Breast epithelium (tissue), 4 donors: ENCODE measurements at regions not wholly inside any gene's neighbourhood (a gene's known extent, or its start where the extent isn't known, plus 50 kb on each side); places are given as distances from the start of the nearest gene placed in this dataset.

ENCODE experiments used
- DNase-seq, 2 donors: peaks; one replicate each; pipeline ENCODE4 v3.0.0-alpha.2; 2019; ENCODE audit warnings: low spot score in 2 of 2
- H3K27ac ChIP-seq, 2 donors: fragments of 200-600 bp; sonication (generic) in 1 of 2; one replicate each; pipeline ENCODE4 v1.5.1; 2016 to 2019; ENCODE audit warnings: mild to moderate bottlenecking in 1 of 2
- H3K27me3 ChIP-seq, 2 donors: fragments of 200-600 bp; sonication (generic) in 1 of 2; one replicate each; pipeline versions ENCODE4 v1.5.1 to v1.6.0; 2017 to 2019; ENCODE audit warnings: control low read depth in 1 of 2, mild to moderate bottlenecking in 1 of 2
- H3K36me3 ChIP-seq: fragments of 200-600 bp; one replicate; pipeline ENCODE4 v1.5.1; 2019
- H3K4me1 ChIP-seq, 2 donors: fragments of 200-600 bp; sonication (generic); one replicate each; pipeline ENCODE4 v1.5.1; 2016 to 2019; ENCODE audit warnings: control low read depth in 1 of 2
- H3K4me3 ChIP-seq, 3 donors: fragments of 200-600 bp; sonication (generic); 1 replicate in 2 of 3; 2 replicates in 1 of 3; pipeline ENCODE4 v1.5.1; 2016 to 2019; ENCODE audit warnings: mild to moderate bottlenecking in 3 of 3, moderate library complexity in 2 of 3
- H3K9me3 ChIP-seq, 2 donors: fragments of 200-600 bp; sonication (generic) in 1 of 2; one replicate each; pipeline ENCODE4 v1.5.1; 2016 to 2019; ENCODE audit warnings: control low read depth in 1 of 2
- CTCF ChIP-seq, 3 donors: fragments of 450-650 bp; IDR thresholded peaks; one replicate each; pipeline ENCODE4 v1.5.1; 2016 to 2017; ENCODE audit warnings: antibody characterized with exemption in 3 of 3, mild to moderate bottlenecking in 3 of 3, moderate library complexity in 3 of 3
- POLR2A ChIP-seq: fragments of 450-650 bp; IDR thresholded peaks from one replicate; pipeline ENCODE4 v1.6.1; 2016; ENCODE audit warnings: antibody characterized with exemption, mild to moderate bottlenecking, moderate library complexity
- POLR2AphosphoS5 ChIP-seq, 3 donors: sonication (generic); formaldehyde crosslinking; IDR thresholded peaks; one replicate each; pipeline ENCODE4 v1.6.1; 2017; ENCODE audit warnings: antibody characterized with exemption in 3 of 3
- intact Hi-C: fragments of 100-400 bp; cut with DNase I; formaldehyde crosslinking; loops from one replicate; pipeline ENCODE4 v1.15.1; 2023; ENCODE audit warnings: low total_unique reads

- no peaks in the 10 kb centered on the region for H3K27me3 ChIP-seq
- no peak overlapping the region for H3K4me3 ChIP-seq
- no peak for TF ChIP-seq POLR2A
- TF ChIP-seq POLR2AphosphoS5 (IDR thresholded peaks at IDR 0.05) = no peak
- TF ChIP-seq CTCF (IDR thresholded peaks at IDR 0.05) = no peak
- DNase-seq = no peak
- intact Hi-C loops = no loop called here
- no peaks in the 10 kb centered on the region for H3K9me3 ChIP-seq
- no peaks in the 10 kb centered on the region for H3K36me3 ChIP-seq
- H3K27ac ChIP-seq = no peak overlapping the region
- no peaks in the 10 kb centered on the region for H3K4me1 ChIP-seq
Measured at GRCh38 chr2:66839551-66840320, 404.8 kb downstream of the MEIS1 start.

- Histone ChIP-seq H3K4me1 (no peaks in the 10 kb centered on the region), H3K36me3 (no peaks in the 10 kb centered on the region), H3K9me3 (no peaks in the 10 kb centered on the region), H3K27me3 (no peaks in the 10 kb centered on the region), H3K4me3 (no peak overlapping the region), H3K27ac (no peak overlapping the region)
- intact Hi-C loops = no loop called here
- DNase-seq = no peak
- TF ChIP-seq POLR2AphosphoS5 (IDR thresholded peaks at IDR 0.05) (no peak), POLR2A (no peak), CTCF (IDR thresholded peaks at IDR 0.05) (no peak)
Measured at GRCh38 chr2:66840321-66841002, 405.5 kb downstream of the MEIS1 start.

- TF ChIP-seq POLR2AphosphoS5 (IDR thresholded peaks at IDR 0.05) (no peak), CTCF (IDR thresholded peaks at IDR 0.05) (no peak), POLR2A (no peak)
- no peak overlapping the region for H3K27ac ChIP-seq
- no peaks in the 10 kb centered on the region for H3K9me3 ChIP-seq
- intact Hi-C loops = no loop called here
- no peaks in the 10 kb centered on the region for H3K36me3 ChIP-seq
- no peaks in the 10 kb centered on the region for H3K4me1 ChIP-seq
- H3K4me3 ChIP-seq = no peak overlapping the region
- no peaks in the 10 kb centered on the region for H3K27me3 ChIP-seq
- DNase-seq = no peak
Measured at GRCh38 chr2:66843847-66844246, 408.9 kb downstream of the MEIS1 start.

GRCh38 chr2:66845307-66845706 is 410.4 kb downstream of the MEIS1 start:
- no peaks in the 10 kb centered on the region for H3K9me3 ChIP-seq
- no peaks in the 10 kb centered on the region for H3K36me3 ChIP-seq
- H3K27me3 ChIP-seq = no peaks in the 10 kb centered on the region
- no peak for TF ChIP-seq CTCF (IDR thresholded peaks at IDR 0.05)
- no peak for TF ChIP-seq POLR2A
- no peak for TF ChIP-seq POLR2AphosphoS5 (IDR thresholded peaks at IDR 0.05)
- H3K27ac ChIP-seq = no peak overlapping the region
- no peaks in the 10 kb centered on the region for H3K4me1 ChIP-seq
- no peak for DNase-seq
- intact Hi-C loops = no loop called here
- H3K4me3 ChIP-seq = no peak overlapping the region

- no peaks in the 10 kb centered on the region for H3K27me3 ChIP-seq
- DNase-seq = no peak
- no peaks in the 10 kb centered on the region for H3K9me3 ChIP-seq
- intact Hi-C loops = no loop called here
- no peak overlapping the region for H3K27ac ChIP-seq
- H3K36me3 ChIP-seq = no peaks in the 10 kb centered on the region
- no peaks in the 10 kb centered on the region for H3K4me1 ChIP-seq
- TF ChIP-seq POLR2A = no peak
- TF ChIP-seq POLR2AphosphoS5 (IDR thresholded peaks at IDR 0.05) = no peak
- TF ChIP-seq CTCF (IDR thresholded peaks at IDR 0.05) = no peak
- H3K4me3 ChIP-seq = no peak overlapping the region
Measured at GRCh38 chr2:66846887-66847286, 412.0 kb downstream of the MEIS1 start.
